WTC11 (cell line): ENCODE measurements at regions not wholly inside any gene's neighbourhood (a gene's known extent, or its start where the extent isn't known, plus 50 kb on each side); places are given as distances from the start of the nearest gene placed in this dataset.

Experiments
- AFF4 ChIP-seq: sonication (generic); formaldehyde crosslinking; IDR thresholded peaks from 2 replicates; pipeline ENCODE4 v1.8.1; 2023; ENCODE audit warnings: mild to moderate bottlenecking, missing genetic modification reagents, borderline replicate concordance
- CREB1 ChIP-seq: sonication (generic); formaldehyde crosslinking; IDR thresholded peaks from 2 replicates; pipeline ENCODE4 v1.8.0; 2023; ENCODE audit warnings: mild to moderate bottlenecking, missing genetic modification reagents
- CTCF ChIP-seq: fragments of 200-600 bp; IDR thresholded peaks from 2 replicates; pipeline ENCODE4 v1.8.0; 2022; ENCODE audit warnings: antibody characterized with exemption
- E2F4 ChIP-seq: sonication (generic); formaldehyde crosslinking; IDR thresholded peaks from 2 replicates; pipeline ENCODE4 v1.8.1; 2022; ENCODE audit warnings: low read depth, mild to moderate bottlenecking, moderate library complexity, missing genetic modification reagents, borderline replicate concordance
- E2F5 ChIP-seq: sonication (generic); formaldehyde crosslinking; IDR thresholded peaks from 2 replicates; pipeline ENCODE4 v1.8.1; 2022; ENCODE audit warnings: mild to moderate bottlenecking, moderate library complexity, missing genetic modification reagents
- JUN ChIP-seq: sonication (generic); formaldehyde crosslinking; IDR thresholded peaks from 2 replicates; pipeline ENCODE4 v1.8.0; 2023; ENCODE audit warnings: mild to moderate bottlenecking, missing genetic modification reagents
- MLX ChIP-seq: sonication (generic); formaldehyde crosslinking; IDR thresholded peaks from 2 replicates; pipeline ENCODE4 v1.8.1; 2023; ENCODE audit warnings: mild to moderate bottlenecking, missing genetic modification reagents, moderate library complexity
- NFATC4 ChIP-seq: fragments of 250-450 bp; sonication (Bioruptor Pico); IDR thresholded peaks from 2 replicates; pipeline ENCODE4 v1.9.0; 2021; ENCODE audit warnings: mild to moderate bottlenecking
- SP1 ChIP-seq: sonication (generic); formaldehyde crosslinking; conservative IDR thresholded peaks from 2 replicates; pipeline ENCODE4 v1.8.1; 2022; ENCODE audit warnings: missing genetic modification reagents
- TEAD4 ChIP-seq: sonication (generic); formaldehyde crosslinking; IDR thresholded peaks from 2 replicates; pipeline ENCODE4 v1.8.0; 2022; ENCODE audit warnings: mild to moderate bottlenecking, missing genetic modification reagents
- USF1 ChIP-seq: sonication (generic); formaldehyde crosslinking; IDR thresholded peaks from 2 replicates; pipeline ENCODE4 v1.8.0; 2022; ENCODE audit warnings: mild to moderate bottlenecking, missing genetic modification reagents
- ZNF263 ChIP-seq: sonication (generic); formaldehyde crosslinking; IDR thresholded peaks from 2 replicates; pipeline ENCODE4 v1.8.1; 2022; ENCODE audit warnings: low read depth, mild to moderate bottlenecking, moderate library complexity, missing genetic modification reagents
- ZNF281 ChIP-seq: sonication (generic); formaldehyde crosslinking; IDR thresholded peaks from 2 replicates; pipeline ENCODE4 v1.8.0; 2023; ENCODE audit warnings: mild to moderate bottlenecking, missing genetic modification reagents

GRCh38 chr2:145199827-145200706 lies 680.1 kb upstream of the ZEB2 start:
- TF ChIP-seq CREB1 (CRISPR knock-in tag) (no peak), CTCF (no peak), E2F4 (CRISPR knock-in tag) (no peak), SP1 (CRISPR knock-in tag) (no peak), NFATC4 (CRISPR knock-in tag) (no peak), JUN (CRISPR knock-in tag) (no peak), E2F5 (CRISPR knock-in tag) (no peak), AFF4 (CRISPR knock-in tag) (no peak), ZNF281 (CRISPR knock-in tag) (no peak), USF1 (no peak), TEAD4 (no peak), ZNF263 (no peak), MLX (CRISPR knock-in tag) (no peak)
